ENCODE measurements at regions not wholly inside any gene's neighbourhood (a gene's known extent, or its start where the extent isn't known, plus 50 kb on each side); places are given as distances from the start of the nearest gene placed in this dataset.

DNA sequence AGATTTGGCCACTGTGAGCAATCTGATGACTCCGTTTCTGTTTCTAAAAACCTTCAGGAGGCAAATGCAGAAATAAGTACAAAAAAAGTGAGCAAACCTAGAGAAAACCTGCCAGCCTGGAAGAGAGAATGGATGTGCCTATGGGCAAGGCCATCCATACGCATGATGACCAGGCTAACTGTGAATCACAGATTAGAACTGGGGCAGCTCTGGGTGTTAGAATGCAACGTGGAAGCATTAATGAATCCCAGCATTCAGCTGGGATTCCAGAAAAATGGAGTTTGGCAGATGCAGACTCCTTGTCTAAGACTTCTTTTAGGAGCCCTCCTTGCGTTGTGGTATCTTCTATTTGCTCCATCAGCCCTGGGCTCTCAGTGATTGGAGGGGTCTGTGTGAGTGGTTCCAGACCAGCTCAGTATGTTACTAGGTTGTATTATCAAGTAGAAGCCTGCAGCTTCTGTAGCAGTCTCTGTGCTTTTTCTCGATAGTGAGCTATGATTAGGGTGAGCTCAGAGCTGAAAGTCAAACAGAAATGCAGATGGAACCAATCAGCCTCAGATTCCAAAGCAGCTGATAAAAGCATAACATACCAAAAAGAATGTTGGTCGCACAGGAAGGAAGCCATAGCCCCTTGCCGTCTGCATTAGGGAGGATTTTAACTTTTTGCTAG lies 154.0 kb downstream of the PSMG1 start:
- H3K27ac ChIP-seq = no peak overlapping the region
- H3K27me3 ChIP-seq = no peaks in the 10 kb centered on the region
- no peaks in the 10 kb centered on the region for H3K4me1 ChIP-seq
- 48 to 59% methylated on average over 7 of the region's 7 CpGs for WGBS, 2 donors
- no peak overlapping the region for H3K4me3 ChIP-seq
- TF ChIP-seq, protein P1, sequence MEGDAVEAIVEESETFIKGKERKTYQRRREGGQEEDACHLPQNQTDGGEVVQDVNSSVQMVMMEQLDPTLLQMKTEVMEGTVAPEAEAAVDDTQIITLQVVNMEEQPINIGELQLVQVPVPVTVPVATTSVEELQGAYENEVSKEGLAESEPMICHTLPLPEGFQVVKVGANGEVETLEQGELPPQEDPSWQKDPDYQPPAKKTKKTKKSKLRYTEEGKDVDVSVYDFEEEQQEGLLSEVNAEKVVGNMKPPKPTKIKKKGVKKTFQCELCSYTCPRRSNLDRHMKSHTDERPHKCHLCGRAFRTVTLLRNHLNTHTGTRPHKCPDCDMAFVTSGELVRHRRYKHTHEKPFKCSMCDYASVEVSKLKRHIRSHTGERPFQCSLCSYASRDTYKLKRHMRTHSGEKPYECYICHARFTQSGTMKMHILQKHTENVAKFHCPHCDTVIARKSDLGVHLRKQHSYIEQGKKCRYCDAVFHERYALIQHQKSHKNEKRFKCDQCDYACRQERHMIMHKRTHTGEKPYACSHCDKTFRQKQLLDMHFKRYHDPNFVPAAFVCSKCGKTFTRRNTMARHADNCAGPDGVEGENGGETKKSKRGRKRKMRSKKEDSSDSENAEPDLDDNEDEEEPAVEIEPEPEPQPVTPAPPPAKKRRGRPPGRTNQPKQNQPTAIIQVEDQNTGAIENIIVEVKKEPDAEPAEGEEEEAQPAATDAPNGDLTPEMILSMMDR (IDR thresholded peaks at IDR 0.05) = no peak
- no peak for TF ChIP-seq POLR2A (IDR thresholded peaks at IDR 0.05)
- intact Hi-C loops (cut with DNase I) = no loop called here
- no peaks in the 10 kb centered on the region for H3K36me3 ChIP-seq (replicated peaks in 1 of 2; ENCODE audit: insufficient read depth in 1 of 2, low read depth in 2 of 2)
- DNase-seq = no peak
- peaks cover 0 to 5% (median 0%) of the 10 kb centered on the region in 3 donors for H3K9me3 ChIP-seq
- ATAC-seq = no peak

DNA sequence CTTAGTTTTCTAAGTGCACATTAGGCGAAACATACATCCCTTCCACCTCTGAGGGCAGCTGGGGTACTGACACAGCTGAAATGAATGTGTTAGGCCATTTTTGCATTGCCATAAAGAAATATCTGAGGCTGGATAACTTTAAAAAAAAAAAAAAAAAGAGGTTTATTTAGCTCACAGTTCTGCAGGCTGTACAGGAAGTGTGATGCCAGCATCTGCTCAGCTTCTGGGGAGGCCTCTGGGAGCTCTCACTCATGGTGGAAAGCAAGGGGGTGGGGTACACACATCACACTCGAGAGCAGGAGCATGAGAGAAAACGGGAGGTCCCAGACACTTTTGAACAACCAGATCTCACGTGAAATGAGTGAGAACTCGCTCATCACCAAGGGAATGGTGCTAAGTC lies 158.1 kb downstream of the PSMG1 start:
- Histone ChIP-seq H3K36me3 (replicated peaks in 1 of 2; ENCODE audit: insufficient read depth in 1 of 2, low read depth in 2 of 2) (no peaks in the 10 kb centered on the region), H3K4me3 (no peak overlapping the region), H3K9me3 (peaks cover 0 to 5% (median 0%) of the 10 kb centered on the region in 3 donors), H3K4me1 (peaks cover 19% of the 10 kb centered on the region), H3K27me3 (no peaks in the 10 kb centered on the region), H3K27ac (no peak overlapping the region)
- TF ChIP-seq, protein P1 (IDR thresholded peaks at IDR 0.05) = no peak
- TF ChIP-seq POLR2A (IDR thresholded peaks at IDR 0.05) = no peak
- intact Hi-C loops (cut with DNase I) = no loop called here
- DNase-seq = no peak
- ATAC-seq = no peak
- WGBS, 2 donors = 67 to 74% methylated on average over 5 of the region's 5 CpGs

DNA sequence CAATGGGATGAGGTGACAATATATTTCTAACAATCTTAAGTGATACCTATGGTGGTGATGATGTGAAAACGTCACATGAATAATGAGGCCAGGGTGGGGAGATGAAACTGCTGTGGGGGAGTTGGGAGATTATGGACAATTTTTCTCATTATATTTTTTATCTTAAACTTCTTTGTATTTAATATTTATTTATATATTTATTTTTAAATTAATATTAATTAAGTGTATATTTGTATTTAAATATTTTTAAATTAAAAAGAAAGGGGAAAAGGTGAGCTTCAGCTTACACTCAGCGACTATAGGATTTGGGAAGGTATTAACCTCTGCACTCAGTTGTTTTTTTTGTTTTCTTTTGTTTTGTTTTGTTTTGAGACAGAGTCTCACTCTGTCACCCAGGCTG lies 158.7 kb downstream of the PSMG1 start:
- intact Hi-C loops (cut with DNase I) = no loop called here
- no peak for TF ChIP-seq POLR2A (IDR thresholded peaks at IDR 0.05)
- TF ChIP-seq, protein P1 (IDR thresholded peaks at IDR 0.05) = no peak
- H3K27me3 ChIP-seq = no peaks in the 10 kb centered on the region
- 72 to 79% methylated on average over 2 of the region's 2 CpGs for WGBS, 2 donors
- no peak for ATAC-seq
- H3K9me3 ChIP-seq = peaks cover 0 to 5% (median 0%) of the 10 kb centered on the region in 3 donors
- peaks cover 19% of the 10 kb centered on the region for H3K4me1 ChIP-seq
- H3K4me3 ChIP-seq = no peak overlapping the region
- no peak for DNase-seq
- H3K27ac ChIP-seq = no peak overlapping the region
- H3K36me3 ChIP-seq (replicated peaks in 1 of 2; ENCODE audit: insufficient read depth in 1 of 2, low read depth in 2 of 2) = no peaks in the 10 kb centered on the region

DNA sequence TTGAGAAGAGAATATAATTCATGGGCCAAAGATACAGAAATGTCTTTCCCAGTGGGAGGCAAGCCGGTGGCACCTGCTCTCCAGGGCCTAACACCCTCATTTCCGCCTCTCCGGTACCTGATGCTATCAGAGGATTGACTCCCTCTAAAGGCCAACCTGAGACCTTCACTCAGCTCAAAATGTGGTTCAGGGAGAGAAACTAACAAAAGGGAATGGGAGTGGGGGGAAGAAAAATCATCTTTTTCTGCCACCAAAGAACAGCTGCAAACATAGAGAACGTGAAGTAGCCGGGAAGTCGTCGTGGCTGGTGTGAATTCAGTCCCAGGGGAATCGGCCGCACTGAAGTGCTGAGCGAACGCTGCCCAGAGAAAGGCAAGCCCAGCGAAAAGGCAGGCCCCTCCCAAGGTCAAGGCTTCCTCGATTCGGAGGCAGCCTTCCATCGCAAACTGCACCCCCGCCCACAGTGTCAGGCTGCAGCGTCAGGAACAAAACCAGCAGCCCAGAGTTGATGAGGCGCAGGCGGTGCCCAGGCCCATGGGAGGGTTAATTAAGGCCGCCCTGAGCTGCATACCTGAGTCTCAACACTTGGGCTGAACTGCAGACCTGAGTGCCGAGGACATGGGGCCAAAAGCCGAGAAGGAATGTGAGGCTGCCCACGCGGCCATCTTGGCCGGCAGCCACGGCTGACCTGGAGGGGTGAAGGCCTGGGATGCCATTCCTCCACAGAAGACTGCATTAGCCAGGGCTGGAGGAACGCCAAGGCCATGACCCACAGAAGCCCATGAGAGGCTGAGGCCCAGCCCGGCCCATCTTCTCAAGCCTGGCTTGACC lies 160.2 kb downstream of the PSMG1 start:
- WGBS, 2 donors = 37 to 39% methylated on average over 23 to 28 of the region's 28 CpGs
- H3K9me3 ChIP-seq = peaks cover 0 to 5% (median 0%) of the 10 kb centered on the region in 3 donors
- peak; percentile 81 for ATAC-seq
- no peak for TF ChIP-seq POLR2A (IDR thresholded peaks at IDR 0.05)
- TF ChIP-seq, protein P1 (IDR thresholded peaks at IDR 0.05) = peak in 5 of 7 experiments; percentile 14 to 38 (median 31)
- intact Hi-C loops (cut with DNase I) = no loop called here
- H3K4me3 ChIP-seq = no peak overlapping the region
- peak; percentile 54 to 69 (median 64) for DNase-seq
- H3K27me3 ChIP-seq = no peaks in the 10 kb centered on the region
- peaks cover 19% of the 10 kb centered on the region for H3K4me1 ChIP-seq
- no peaks in the 10 kb centered on the region for H3K36me3 ChIP-seq (replicated peaks in 1 of 2; ENCODE audit: insufficient read depth in 1 of 2, low read depth in 2 of 2)
- H3K27ac ChIP-seq = peak overlapping the region in 3 of 4 donors; percentile 56 to 63 (median 57)

Data from body of pancreas (tissue), 4 donors.